Ramos (cell line): ENCODE measurements at regions not wholly inside any gene's neighbourhood (a gene's known extent, or its start where the extent isn't known, plus 50 kb on each side); places are given as distances from the start of the nearest gene placed in this dataset.

Experiments
- in situ Hi-C: fragments of 300-500 bp; cut with MboI; formaldehyde crosslinking; loops from one replicate; pipeline ENCODE4 v1.14.3; 2022; ENCODE audit warnings: low sequenced_read_pairs; ENCODE audit not compliant: unreplicated experiment

DNA sequence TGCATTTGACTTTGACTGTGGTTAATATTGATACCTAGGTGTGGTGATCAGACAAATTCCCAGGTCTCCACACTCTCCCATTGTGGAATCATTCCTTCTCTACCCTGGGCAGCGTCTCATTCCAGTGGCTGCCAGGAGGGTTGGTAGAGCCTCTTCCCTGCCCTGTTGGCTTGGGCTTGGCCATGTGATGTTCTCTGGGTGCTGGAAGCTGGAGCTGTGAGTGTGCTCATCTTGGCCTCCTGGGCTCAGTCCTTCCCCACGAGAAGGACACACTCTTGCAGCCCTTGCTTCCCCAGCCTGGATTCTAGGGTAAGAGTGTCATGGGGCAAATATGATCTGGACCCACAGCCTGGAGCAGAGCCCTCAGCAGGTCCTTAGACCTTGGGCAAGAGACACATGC lies 167.2 kb upstream of the IRX4 start:
- in situ Hi-C loops: no loop called here

GRCh38 chr5:2048664-2049063 lies 165.9 kb upstream of the IRX4 start:
- in situ Hi-C loops: no loop called here

DNA sequence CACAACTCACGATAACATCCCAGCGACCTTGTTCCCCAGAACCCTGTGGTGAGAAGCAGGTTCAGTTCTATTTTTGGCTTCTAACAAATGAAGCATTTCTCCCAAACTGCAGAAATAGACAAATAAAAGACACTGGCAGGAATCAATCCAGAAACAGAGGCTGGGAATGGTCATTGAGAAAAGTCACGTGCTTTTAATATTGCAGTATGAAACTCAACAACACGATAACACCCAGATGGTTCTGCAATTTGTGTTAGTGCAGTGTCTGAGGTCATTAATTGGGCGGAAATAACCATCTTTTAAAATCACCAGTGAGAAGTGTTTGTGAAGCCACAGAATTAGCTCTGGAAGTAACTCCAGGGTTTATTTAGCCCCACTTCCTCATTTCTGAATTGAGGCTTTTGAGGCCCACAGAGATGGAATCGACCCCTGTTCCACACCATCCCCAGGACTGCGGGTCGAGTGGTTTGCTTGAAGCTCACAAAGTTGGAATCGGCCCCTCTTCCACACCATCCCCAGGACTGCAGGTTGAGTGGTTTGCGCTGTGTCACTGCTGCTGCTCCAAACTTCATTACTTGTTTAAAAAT lies 164.7 kb upstream of the IRX4 start:
- in situ Hi-C loops: no loop called here

DNA sequence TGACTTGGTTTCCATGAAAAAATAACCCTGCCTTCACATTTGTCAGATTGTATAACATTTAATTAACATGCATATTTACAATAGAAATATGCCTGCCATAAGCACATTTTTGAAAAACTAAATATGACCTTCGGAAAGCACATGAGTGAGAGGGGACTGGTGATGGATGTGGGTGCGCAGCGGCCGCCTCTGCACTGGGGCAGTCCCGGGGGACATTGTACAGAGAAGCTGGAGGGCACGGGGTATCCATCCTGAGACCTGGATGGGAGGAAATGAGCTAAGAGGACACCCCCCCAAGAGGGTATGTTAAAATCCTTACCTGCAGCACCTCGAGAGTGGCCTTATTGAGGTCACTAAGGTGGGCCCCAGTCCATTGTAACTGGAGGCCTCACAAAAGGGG lies 161.3 kb upstream of the IRX4 start:
- in situ Hi-C loops: no loop called here

DNA sequence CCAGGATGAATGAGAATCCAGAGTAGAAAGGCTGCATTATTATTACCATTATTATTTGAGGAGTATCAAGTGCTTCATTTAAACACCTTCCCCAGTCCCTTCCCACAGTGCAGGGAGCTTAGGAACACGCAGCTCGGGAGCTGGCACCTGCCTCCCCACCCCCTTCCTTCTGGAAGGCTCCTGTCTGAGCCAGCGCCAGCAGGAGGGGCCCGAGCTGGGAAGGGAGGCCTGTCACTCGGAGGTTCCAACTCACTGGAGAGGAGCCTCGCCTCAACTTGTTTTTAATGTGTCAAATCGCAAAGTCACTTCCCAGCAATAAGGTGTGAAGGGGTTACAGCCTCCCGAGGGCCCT lies 156.4 kb upstream of the IRX4 start:
- in situ Hi-C loops: no loop called here

DNA sequence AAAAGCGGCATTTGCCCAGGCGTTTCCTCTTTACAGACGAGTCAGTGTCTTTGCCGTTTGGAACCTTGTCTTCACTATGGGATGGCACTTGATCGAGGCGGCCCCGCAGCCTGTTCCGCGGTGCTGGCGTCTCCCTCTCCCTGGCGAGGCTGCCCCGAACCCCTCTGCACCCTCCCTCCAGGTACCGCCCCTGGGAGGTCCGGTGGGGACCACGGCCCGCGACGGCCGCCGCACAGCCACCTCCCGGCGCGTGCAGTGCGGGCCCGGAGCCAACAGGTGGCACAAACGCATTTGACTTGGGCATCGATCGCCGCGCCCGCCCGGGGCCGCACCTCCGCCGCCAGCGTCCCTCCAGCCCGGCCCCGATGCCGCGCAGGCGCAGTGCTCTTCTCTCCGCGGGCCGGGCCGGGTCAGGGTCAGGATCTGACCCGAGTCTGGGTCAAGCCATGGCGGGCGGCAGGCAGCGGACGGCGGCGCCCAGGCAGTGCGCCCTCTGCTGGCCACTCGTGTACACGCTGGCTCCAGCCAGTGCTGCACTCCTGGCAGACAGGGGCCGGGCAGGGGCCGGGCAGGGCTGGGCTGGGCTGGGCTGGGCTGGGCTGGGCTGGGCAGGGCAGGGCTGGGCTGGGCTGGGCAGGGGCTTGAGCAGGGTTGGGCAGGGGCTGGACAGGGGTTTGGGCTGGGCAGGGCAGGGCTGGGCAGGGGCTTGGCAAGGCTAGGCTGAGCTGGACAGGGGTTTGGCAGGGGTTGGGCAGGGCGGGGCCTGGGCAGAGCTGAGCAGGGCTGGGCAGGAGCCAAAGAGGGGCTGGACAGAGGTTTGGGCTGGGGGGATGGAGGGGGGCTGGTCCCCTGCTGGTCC lies 155.8 kb upstream of the IRX4 start:
- in situ Hi-C loops: no loop called here

DNA sequence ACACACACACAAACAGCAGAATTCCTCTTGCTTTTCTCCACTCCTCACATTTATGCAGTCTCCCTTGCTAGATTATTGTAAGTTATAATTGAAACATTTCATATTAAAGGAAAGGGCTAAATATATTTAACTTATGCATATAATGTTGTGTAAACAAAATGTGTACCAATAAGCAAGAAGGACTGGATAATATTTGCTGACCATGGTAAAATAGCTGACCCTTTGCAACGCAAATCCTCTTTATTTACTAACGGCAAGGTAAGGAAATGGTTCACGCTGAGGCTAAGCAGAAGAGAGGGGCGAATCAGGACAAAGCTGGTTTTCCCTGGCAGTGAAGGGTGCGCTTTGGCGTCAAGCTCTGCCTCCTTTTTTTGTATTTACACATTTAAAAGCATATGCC lies 154.2 kb upstream of the IRX4 start:
- in situ Hi-C loops: no loop called here

GRCh38 chr5:2032432-2032831 lies 149.7 kb upstream of the IRX4 start:
- in situ Hi-C loops: no loop called here

DNA sequence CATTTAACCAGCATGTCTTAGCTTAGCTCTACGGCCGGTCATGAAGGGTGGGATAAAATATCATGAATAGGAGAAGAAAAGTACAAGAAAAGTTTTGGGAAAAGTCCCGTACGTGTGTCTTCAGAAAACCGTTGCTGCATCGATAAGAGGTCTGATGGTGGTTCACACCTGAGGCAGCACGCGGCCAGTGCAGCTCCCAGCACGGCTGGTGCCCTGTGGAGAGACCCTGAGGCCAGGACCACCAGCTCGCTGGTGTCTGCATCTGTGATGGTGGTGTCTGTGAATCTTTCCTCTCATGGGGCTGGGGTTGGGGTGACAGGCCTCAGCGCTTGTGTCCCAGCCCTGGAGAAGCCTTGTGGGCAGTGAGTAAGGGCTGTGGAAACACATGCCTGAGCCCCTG lies 148.9 kb upstream of the IRX4 start:
- in situ Hi-C loops: no loop called here

GRCh38 chr5:2030131-2030530 lies 147.4 kb upstream of the IRX4 start:
- in situ Hi-C loops: no loop called here

- in situ Hi-C loops: no loop called here
These were observed 146.5 kb upstream of the IRX4 start for GRCh38 chr5:2029206-2029605.

DNA sequence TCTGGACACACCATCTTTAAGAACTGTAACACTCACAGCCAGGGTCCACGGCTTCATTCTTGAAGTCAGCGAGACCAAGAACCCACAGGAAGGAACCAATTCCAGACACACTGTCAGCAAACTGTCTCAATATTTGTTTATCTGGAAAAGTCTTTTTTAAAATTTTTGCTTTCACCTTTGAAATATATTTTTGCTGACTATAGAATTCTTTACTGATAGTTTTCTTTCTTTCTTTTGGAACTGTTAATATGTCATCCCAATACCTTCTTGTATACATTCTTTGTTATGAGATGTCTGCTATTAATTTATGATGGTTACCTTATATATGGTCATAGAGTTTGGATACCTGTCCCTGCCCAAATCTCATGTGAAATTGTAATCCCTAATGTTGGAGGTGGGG lies 145.1 kb upstream of the IRX4 start:
- in situ Hi-C loops: no loop called here

GRCh38 chr5:2024986-2025721 lies 142.4 kb upstream of the IRX4 start:
- in situ Hi-C loops: no loop called here

GRCh38 chr5:2023196-2023595 lies 140.5 kb upstream of the IRX4 start:
- in situ Hi-C loops: no loop called here

DNA sequence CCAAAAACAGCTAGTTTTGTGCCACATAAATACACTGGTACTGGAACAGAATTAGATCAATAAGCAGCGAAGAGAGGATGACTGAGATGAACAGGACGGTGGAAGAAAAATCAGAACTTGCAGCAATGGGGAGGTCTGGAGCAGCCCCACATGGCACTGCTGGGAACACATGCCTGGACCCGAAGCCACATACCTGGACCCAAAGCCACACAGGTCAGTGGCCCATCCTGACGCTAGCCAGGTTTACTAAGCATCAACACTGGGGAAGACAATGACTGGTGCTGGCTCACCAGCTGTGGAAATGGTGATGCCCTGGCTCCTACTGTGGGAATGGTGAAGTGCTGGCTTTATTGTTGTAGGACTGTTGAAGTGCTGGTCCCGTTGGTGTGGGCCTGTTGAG lies 139.7 kb upstream of the IRX4 start:
- in situ Hi-C loops: no loop called here

DNA sequence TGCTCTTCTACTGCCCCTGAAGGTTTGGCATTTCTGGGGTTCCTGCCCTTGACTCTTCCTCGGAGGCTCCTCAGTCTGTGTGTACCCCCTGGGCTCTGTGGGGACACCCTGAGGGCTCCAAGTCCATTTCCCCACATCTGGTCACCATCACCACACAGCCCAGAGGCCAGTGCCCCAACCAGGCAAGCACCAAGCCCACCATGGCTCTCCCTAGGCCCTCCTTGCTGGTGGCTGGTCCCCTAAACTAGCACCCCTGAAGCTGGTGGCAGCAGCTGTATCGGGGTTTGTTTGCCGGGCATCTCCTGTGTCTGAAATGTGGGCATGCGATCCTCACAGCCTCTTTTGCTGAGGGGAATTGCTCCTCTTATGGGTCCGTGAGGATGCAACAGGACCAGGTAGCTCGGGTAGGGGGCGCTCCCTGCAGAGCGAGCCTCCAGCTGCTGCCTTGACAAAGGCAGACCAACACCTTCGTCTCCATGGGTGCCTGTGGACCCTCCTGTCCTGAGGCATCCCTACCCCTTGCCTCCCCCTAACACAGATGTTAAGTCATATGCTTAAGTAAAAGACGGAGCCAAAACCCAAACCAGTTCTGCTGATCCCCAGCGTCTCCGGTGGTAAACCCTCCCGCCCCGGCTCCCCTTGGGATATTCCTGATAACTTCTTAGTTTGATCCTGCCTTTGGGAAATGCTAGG lies 138.9 kb upstream of the IRX4 start:
- in situ Hi-C loops: no loop called here

DNA sequence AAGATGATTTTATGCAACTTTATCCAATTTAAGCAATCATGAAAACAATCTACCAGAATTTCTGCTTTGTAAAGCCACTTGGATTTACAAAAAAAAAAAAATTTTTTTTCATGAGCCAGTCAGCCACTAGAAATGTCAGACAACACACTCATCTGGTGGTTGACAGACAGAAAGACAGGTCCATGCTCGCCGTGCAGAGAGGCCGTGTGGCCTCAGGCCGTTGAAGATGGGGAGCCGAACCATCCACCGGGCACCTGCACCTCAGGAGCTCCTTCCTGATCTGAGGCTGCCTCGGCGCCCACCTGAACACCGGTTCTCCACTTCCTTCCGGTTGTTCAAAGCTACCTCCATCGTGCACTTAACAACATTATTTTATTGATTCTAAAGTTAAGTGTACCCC lies 138.0 kb upstream of the IRX4 start:
- in situ Hi-C loops: no loop called here

DNA sequence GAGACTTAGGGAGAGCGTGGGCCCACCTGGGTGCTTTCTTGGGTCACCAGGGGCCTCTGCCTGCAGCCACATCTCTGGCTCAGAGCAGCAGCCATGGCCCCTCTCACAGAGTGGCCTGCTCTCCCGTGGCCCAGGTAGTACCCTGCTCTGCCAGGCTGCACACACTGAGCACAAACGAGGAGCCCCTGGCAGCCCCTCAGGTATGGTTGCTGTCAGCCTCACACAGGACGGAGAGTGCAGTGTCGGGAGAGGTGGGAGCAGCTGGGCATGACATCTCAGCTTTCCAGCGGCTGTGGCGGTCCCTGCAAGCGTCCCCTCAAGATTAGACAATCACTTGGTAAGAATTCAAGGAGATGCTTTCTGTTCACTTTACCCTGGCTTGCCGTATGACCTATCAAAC lies 137.0 kb upstream of the IRX4 start:
- in situ Hi-C loops: loop anchor here (5.0 kb wide), 1 partner anchor 282 kb away; no protein-coding TSS in a partner anchor

- in situ Hi-C loops: loop anchor here (5.0 kb wide), 1 partner anchor 281 kb away; no protein-coding TSS in a partner anchor
These were observed 135.6 kb upstream of the IRX4 start for GRCh38 chr5:2018390-2018724.

DNA sequence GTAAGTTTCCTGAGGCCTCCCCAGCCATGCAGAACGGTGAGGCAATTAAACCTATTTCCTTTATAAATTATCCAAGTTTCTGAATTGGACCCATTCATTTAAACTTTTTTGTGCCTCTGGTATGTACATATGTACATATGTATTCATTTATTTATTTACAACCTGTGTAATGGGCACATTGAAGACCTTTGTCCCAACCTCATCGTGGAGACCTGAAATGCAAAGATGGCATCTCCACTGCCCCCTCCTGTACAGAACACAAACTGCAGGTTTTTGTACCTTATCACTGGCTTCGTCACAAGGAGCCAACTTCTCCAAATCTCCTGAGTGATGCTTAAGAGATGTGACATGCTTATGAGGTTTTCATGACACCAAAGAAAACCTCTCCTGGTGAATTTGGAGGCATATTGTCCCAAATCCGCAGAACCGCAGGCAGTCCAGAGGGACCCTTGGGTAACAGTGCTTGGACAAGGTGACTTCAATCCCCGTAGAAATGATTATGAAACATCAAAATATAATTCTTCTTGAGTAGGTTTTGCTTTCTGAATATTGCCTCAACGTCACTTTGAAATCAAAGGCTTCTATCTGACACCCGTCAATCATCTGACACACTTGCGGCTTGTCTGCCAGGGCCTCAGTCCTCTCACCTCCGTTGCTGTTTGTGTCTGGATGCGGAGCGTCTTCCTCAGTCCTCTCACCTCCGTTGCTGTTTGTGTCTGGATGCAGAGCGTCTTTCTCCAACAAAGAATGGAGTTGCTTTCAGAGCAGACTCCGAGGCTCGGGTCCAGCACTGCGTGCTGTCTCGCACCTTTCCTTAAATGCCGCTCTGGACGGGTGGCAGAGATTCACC lies 135.0 kb upstream of the IRX4 start:
- in situ Hi-C loops: loop anchor here (5.0 kb wide), 1 partner anchor 280 kb away; no protein-coding TSS in a partner anchor
